Ramos (cell line): ENCODE measurements at regions not wholly inside any gene's neighbourhood (a gene's known extent, or its start where the extent isn't known, plus 50 kb on each side); places are given as distances from the start of the nearest gene placed in this dataset.

Experiments used
- in situ Hi-C: fragments of 300-500 bp; cut with MboI; formaldehyde crosslinking; loops from one replicate; pipeline ENCODE4 v1.14.3; 2022; ENCODE audit warnings: low sequenced_read_pairs; ENCODE audit not compliant: unreplicated experiment

GRCh38 chr2:235162082-235162836, 210.4 kb downstream of the SH3BP4 start:
- in situ Hi-C loops, result no loop called here

DNA sequence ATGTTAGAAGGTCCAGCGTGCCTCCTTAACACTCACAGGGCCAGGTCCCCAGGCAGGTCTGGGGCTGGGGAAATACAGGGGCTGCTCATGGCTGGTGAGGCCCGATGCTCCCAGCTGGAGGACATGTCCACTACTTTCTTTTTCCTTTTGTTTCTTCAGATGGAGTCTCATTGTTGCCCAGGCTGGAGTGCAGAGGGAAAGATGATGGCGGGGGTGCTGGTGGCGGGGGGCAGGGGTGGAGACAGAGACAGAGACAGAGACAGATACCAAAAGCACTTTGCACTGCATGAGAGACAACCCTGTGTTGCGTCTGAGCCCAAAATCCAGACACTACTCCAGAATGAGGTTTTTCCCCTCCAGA, 211.0 kb downstream of the SH3BP4 start:
- in situ Hi-C loops, result no loop called here

DNA sequence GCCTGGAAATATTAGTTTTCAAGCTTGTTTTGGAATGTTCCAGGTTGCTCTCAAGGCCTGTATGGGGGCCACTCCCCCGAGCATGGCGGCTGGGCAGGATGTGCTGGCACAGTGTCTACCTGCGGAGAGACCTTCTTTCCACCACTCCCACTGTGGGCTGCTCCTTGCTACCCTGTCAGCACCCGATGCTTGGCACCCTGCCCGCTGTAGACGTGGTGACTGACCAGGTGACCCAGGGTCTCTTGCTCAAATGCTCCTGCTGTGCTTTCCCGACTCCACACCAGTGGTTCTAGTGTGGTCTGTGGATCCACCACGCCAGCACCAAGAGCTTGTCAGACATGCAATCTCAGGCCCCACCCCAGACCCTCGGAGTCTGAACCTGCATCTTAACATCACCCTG, 213.3 kb downstream of the SH3BP4 start:
- in situ Hi-C loops, result no loop called here

- in situ Hi-C loops, result no loop called here
Observed at GRCh38 chr2:235165631-235166030, 213.8 kb downstream of the SH3BP4 start.

DNA sequence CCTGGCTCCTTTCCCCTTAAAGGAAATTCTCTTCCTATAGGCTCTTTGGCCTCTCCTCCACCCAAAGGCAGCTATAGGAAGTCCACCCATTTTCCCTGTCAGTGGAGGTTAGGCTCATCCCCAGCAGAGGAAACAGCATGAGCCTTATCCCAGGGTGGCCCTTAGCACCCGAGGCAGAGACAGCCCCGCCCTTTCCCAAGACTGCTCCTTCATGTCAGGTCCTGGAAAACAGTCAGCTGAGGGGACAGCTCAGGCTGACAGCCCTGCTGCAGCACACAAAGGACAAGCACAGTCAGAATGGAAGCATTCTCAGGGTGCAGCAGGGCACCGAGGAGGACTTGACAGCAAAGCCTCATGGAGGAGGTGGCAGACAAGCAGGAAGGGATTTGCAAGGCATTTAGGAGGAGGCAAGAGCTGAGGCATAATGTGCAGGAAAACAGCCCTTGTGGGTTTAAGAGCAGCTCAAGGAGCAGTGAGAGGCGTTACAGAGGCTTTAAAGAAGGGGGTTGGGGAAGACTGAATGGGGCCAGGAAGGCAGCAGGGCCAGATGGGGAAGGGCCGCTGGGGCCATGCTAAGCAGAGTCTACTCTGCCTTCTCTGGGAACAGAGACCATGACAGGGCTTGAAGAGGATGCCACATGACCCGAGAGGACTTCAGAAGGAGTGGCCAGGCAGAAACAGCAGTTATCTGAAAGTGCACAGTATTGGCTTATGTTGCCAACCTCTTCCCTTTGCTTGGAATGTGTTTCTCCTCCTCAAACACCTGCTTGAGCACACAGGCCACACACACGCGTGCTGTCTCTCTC, 216.6 kb downstream of the SH3BP4 start:
- in situ Hi-C loops, result no loop called here

GRCh38 chr2:235170016-235170415, 218.2 kb downstream of the SH3BP4 start:
- in situ Hi-C loops, result no loop called here

DNA sequence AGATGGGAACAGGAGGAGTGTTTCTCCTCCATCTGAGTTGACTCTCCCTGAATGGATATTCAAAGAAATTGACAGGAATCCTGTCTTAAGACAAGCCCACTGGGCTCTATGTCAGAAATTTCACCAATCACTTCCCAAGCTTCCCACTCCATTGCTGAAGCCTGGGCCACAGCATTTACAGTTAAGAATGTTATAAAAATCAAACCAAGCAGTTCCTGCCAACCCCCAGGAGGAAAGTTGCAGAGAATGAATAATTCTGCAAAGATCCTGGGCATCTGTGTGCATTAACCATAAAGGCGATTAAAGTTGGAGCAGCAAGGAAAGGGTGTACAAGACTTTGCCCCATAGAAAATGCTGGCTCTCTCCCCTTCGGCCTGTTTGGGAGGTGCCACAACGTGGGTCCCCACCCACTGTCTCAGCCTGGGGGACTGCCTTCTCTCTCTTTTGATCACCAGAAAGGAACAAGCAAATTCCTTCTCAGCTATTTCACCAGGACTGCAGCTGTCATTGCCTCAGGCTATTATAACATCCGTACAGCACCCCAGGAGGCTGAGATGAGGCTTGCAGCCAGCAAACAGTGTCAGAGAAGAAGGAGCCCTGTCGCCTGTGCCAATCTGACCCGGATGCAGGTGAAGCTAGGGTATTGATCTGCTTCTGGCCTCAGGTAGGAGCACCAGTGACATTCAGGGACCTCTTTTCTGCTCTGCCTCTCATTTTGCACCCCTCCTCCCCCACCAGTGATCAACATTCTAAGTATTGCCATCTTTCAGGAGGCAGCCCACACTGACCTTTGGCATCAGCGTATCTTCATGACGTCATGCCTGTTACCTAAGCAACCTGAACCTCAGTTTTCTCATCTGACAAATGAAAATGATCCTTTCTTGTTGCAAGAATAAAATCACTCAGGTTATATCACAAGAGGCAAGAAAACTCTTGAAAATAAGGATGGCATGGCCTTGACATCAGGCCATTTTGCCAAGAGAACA, 219.0 kb downstream of the SH3BP4 start:
- in situ Hi-C loops, result no loop called here

- in situ Hi-C loops, result no loop called here
Observed at GRCh38 chr2:235171550-235172031, 219.8 kb downstream of the SH3BP4 start.

GRCh38 chr2:235180642-235181041, 228.8 kb downstream of the SH3BP4 start:
- in situ Hi-C loops, result no loop called here

GRCh38 chr2:235183786-235184185, 232.0 kb downstream of the SH3BP4 start:
- in situ Hi-C loops, result no loop called here

- in situ Hi-C loops, result no loop called here
Observed at GRCh38 chr2:235187806-235188205, 236.0 kb downstream of the SH3BP4 start.

GRCh38 chr2:235191486-235191885, 239.7 kb downstream of the SH3BP4 start:
- in situ Hi-C loops, result no loop called here

- in situ Hi-C loops, result no loop called here
Observed at GRCh38 chr2:235191978-235192377, 240.2 kb downstream of the SH3BP4 start.

DNA sequence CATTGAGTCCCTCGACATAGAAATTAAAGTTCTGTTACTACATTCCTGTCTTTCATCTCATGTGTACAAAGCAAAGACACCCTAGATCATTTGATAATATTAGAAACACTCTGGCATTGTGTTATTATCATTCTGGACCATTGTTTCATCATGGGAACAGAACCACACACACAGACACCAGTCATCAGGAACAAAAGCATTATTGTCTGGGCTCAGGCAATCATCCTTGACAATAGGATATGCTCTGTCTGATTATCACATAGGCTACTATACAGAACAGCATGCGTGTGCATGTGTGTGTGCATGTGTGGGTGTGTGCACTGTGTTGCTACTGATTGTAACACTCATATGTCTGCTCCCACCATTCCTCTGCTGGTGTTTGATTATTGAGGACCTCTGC, 242.5 kb downstream of the SH3BP4 start:
- in situ Hi-C loops, result no loop called here

- in situ Hi-C loops, result no loop called here
Observed at GRCh38 chr2:235194836-235195235, 243.0 kb downstream of the SH3BP4 start.

- in situ Hi-C loops, result no loop called here
Observed at GRCh38 chr2:235195921-235196320, 244.1 kb downstream of the SH3BP4 start.

DNA sequence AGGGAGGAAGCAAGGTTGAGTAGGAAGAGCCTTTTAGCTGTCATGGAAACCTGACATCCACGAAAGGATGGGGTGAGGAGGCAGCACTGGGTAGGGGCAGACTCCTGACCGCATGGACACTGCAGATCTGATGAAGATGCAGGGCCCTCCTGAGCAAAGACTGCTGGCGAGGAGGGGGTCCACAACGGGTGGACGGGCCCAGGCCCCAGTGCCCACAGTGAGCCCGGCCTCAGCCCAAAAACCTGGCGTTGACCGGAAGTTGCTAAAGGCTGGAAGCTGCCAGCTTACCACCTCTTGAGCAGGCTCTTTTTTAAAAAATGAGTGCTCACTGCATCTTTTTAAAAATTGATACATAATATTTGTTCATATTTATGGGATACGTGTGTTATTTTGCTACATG, 247.3 kb downstream of the SH3BP4 start:
- in situ Hi-C loops, result no loop called here

DNA sequence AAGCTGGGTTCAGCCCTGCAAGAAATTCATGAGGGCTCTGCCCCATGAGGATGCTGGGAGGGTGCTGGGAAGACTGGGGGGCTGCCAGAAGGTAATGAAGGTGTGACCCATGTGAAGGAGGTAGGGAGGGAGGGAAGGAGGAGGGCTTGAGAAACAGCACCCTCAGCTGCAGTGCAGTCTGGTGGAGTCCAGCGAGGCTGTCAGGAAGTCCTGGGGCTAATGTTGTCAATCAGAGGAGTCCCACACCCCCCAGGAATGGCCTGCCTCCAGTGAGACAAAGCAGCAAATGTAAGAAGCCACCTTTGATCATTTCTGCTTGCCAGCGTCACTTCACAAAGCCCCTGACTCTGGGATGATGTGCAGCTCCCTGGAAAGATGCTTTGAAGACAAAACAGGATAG, 248.4 kb downstream of the SH3BP4 start:
- in situ Hi-C loops, result no loop called here

- in situ Hi-C loops, result no loop called here
Observed at GRCh38 chr2:235201756-235202155, 249.9 kb downstream of the SH3BP4 start.

DNA sequence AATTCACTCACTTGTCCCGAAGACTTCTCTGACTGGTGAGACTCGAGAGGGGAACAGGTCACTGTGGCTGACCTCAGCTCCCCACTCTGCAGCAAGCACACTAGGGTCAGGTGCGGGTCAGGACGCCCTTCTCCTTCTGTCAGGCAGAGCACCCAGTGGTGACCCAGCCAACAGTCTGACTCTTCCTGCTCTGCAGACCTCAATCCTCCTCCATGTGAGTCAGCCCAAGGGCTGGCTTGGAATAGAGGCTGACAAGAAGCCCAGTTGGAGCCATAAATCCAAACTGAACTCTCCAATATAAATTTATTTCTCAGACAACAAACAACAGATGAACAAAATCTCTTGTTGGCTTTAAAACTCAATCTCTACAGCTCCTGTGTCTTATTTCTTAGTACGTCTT, 253.1 kb downstream of the SH3BP4 start:
- in situ Hi-C loops, result no loop called here
